ENCODE measurements at regions not wholly inside any gene's neighbourhood (a gene's known extent, or its start where the extent isn't known, plus 50 kb on each side); places are given as distances from the start of the nearest gene placed in this dataset.
"Not testable (repeated sequence)": the region's sequence is repeated elsewhere in the genome, so short reads cannot be mapped to it uniquely, and the experiment has no call there.

GRCh38 chr9:100739666-100740065, 161.8 kb downstream of the CAVIN4 start:
- no peak for ATAC-seq
- Histone ChIP-seq H3K9me3 (ENCODE audit: control insufficient read depth, low read length) (no peaks in the 10 kb centered on the region), H3K4me1 (ENCODE audit: control insufficient read depth, insufficient read depth, low read length) (no peaks in the 10 kb centered on the region), H3K27me3 (ENCODE audit: control insufficient read depth, insufficient read depth) (no peaks in the 10 kb centered on the region), H3K27ac (ENCODE audit: low read length) (no peak overlapping the region), H3K4me3 (ENCODE audit: low read length) (no peak overlapping the region)
- intact Hi-C loops (cut with DNase I) = no loop called here
- 79% methylated on average over 5 of the region's 5 CpGs for WGBS
- no peak for DNase-seq

GRCh38 chr9:100748930-100749329, 171.1 kb downstream of the CAVIN4 start:
- H3K4me3 ChIP-seq (ENCODE audit: low read length); H3K4me1 ChIP-seq (ENCODE audit: control insufficient read depth, insufficient read depth, low read length); H3K27ac ChIP-seq (ENCODE audit: low read length); H3K27me3 ChIP-seq (ENCODE audit: control insufficient read depth, insufficient read depth); DNase-seq; H3K9me3 ChIP-seq (ENCODE audit: control insufficient read depth, low read length); intact Hi-C loops (cut with DNase I); ATAC-seq: not testable (repeated sequence)
- WGBS = 72% methylated on average over 4 of the region's 4 CpGs

GRCh38 chr9:100756217-100756616, 178.3 kb downstream of the CAVIN4 start:
- DNase-seq (no peak), ATAC-seq (no peak)
- Histone ChIP-seq H3K4me3 (ENCODE audit: low read length) (no peak overlapping the region), H3K9me3 (ENCODE audit: control insufficient read depth, low read length) (no peaks in the 10 kb centered on the region), H3K27ac (ENCODE audit: low read length) (no peak overlapping the region), H3K27me3 (ENCODE audit: control insufficient read depth, insufficient read depth) (no peaks in the 10 kb centered on the region), H3K4me1 (ENCODE audit: control insufficient read depth, insufficient read depth, low read length) (no peaks in the 10 kb centered on the region)
- intact Hi-C loops (cut with DNase I) = no loop called here
- 48% methylated on average over 2 of the region's 2 CpGs for WGBS

GRCh38 chr9:100759215-100759614, 181.3 kb downstream of the CAVIN4 start:
- no peaks in the 10 kb centered on the region for H3K4me1 ChIP-seq (ENCODE audit: control insufficient read depth, insufficient read depth, low read length)
- DNase-seq = no peak
- no peak for ATAC-seq
- H3K9me3 ChIP-seq (ENCODE audit: control insufficient read depth, low read length) = no peaks in the 10 kb centered on the region
- no peak overlapping the region for H3K27ac ChIP-seq (ENCODE audit: low read length)
- H3K4me3 ChIP-seq (ENCODE audit: low read length) = no peak overlapping the region
- 20% methylated on average over 3 of the region's 3 CpGs for WGBS
- H3K27me3 ChIP-seq (ENCODE audit: control insufficient read depth, insufficient read depth) = no peaks in the 10 kb centered on the region
- intact Hi-C loops (cut with DNase I) = no loop called here

GRCh38 chr9:100761276-100761802, 183.5 kb downstream of the CAVIN4 start:
- ATAC-seq = no peak
- intact Hi-C loops (cut with DNase I) = no loop called here
- Histone ChIP-seq H3K4me3 (ENCODE audit: low read length) (no peak overlapping the region), H3K9me3 (ENCODE audit: control insufficient read depth, low read length) (no peaks in the 10 kb centered on the region), H3K4me1 (ENCODE audit: control insufficient read depth, insufficient read depth, low read length) (no peaks in the 10 kb centered on the region), H3K27me3 (ENCODE audit: control insufficient read depth, insufficient read depth) (no peaks in the 10 kb centered on the region), H3K27ac (ENCODE audit: low read length) (no peak overlapping the region)
- DNase-seq = no peak
- WGBS = 14% methylated on average over 1 of the region's 1 CpG

DNA sequence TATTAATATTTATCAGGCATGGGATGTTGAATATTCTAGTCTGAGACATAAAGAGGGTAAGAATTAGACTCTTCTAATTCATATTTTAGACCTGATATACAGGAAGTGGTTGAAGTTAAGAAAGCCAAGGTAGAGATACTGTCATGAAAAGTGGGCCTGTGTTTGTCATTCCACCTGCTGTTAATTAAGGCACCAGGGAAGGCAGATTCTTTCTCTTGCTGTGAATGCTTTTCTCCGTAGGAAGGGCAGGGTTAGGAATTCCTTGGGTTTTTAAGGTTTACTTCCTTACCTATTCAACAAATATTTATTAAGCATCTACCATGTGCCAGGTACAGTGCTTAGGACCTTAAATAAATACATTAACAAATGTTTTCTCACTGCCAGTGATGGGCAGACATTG, 196.4 kb downstream of the CAVIN4 start:
- intact Hi-C loops (cut with DNase I) = no loop called here
- H3K27ac ChIP-seq (ENCODE audit: low read length) = no peak overlapping the region
- no peaks in the 10 kb centered on the region for H3K27me3 ChIP-seq (ENCODE audit: control insufficient read depth, insufficient read depth)
- H3K4me3 ChIP-seq (ENCODE audit: low read length) = no peak overlapping the region
- H3K4me1 ChIP-seq (ENCODE audit: control insufficient read depth, insufficient read depth, low read length) = no peaks in the 10 kb centered on the region
- no peaks in the 10 kb centered on the region for H3K9me3 ChIP-seq (ENCODE audit: control insufficient read depth, low read length)
- no peak for ATAC-seq
- no peak for DNase-seq
- WGBS = 26% methylated on average over 1 of the region's 1 CpG

DNA sequence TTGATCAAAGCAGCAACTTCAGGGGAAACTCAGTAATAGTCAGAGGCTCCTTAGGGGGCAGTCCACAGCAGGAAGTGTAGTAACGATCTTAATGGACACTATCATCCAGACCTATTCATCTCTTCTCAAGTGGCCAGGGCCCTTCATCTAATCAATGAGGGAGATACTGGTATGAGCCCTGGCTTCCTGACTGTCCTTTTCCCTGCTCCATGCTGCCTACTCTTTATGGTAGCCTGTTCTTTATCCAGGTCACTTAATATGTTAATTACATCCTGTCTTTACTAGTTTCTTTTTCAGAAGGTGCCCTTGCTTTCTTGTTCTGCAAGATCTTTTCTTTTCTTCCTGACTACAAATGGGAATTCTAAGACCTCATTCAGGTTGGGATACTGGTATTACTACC, 197.1 kb downstream of the CAVIN4 start:
- H3K27me3 ChIP-seq (ENCODE audit: control insufficient read depth, insufficient read depth) = no peaks in the 10 kb centered on the region
- no peaks in the 10 kb centered on the region for H3K4me1 ChIP-seq (ENCODE audit: control insufficient read depth, insufficient read depth, low read length)
- 9% methylated on average over 1 of the region's 1 CpG for WGBS
- intact Hi-C loops (cut with DNase I) = no loop called here
- no peak overlapping the region for H3K27ac ChIP-seq (ENCODE audit: low read length)
- no peak overlapping the region for H3K4me3 ChIP-seq (ENCODE audit: low read length)
- ATAC-seq (no peak), DNase-seq (no peak)
- H3K9me3 ChIP-seq (ENCODE audit: control insufficient read depth, low read length) = no peaks in the 10 kb centered on the region

DNA sequence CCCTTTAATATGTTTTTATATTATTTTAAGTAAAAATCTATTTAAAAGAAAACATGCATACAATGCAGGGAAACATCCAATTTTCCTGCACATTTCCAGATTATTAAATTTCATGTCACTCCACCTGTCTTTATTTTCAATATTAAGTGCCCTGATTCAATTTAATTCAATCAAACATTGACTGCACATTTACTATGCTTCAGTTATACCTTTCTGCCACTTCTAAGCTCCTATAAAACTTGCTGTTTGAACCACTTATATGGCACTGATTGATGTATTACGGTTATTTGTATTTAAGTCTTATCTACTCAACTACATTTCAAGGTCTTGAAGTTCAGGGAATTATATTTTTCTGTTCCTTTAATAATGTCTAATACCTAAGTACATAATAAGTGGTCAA, 198.0 kb downstream of the CAVIN4 start:
- H3K4me1 ChIP-seq (ENCODE audit: control insufficient read depth, insufficient read depth, low read length) = no peaks in the 10 kb centered on the region
- no peak for ATAC-seq
- H3K27ac ChIP-seq (ENCODE audit: low read length) = no peak overlapping the region
- WGBS = 85% methylated on average over 1 of the region's 1 CpG
- H3K27me3 ChIP-seq (ENCODE audit: control insufficient read depth, insufficient read depth) = no peaks in the 10 kb centered on the region
- DNase-seq = no peak
- H3K9me3 ChIP-seq (ENCODE audit: control insufficient read depth, low read length) = no peaks in the 10 kb centered on the region
- intact Hi-C loops (cut with DNase I) = no loop called here
- no peak overlapping the region for H3K4me3 ChIP-seq (ENCODE audit: low read length)

- intact Hi-C loops (cut with DNase I) = no loop called here
- no peak for DNase-seq
- no peaks in the 10 kb centered on the region for H3K4me1 ChIP-seq (ENCODE audit: control insufficient read depth, insufficient read depth, low read length)
Measured at GRCh38 chr9:100784755-100785154, 206.9 kb downstream of the CAVIN4 start.

DNA sequence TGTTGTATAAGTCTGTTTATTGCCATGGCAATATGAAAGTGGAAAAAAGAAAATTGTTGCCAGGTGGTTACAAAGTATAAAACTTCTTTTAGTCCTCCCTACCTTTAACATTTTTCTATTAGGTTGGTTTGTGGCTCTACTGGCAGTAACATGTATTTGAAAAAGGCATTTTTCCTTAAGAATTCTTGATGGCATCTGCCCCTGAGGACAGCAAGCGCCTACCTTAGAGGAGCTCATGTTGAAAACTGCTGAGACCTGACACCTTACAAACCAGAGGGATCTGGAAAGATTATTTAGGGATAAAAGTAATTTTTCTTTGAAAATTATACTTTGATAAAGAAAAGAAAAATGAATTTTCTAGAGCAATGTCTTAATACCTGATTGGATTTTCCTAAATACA, 208.1 kb downstream of the CAVIN4 start:
- Histone ChIP-seq H3K27me3 (ENCODE audit: control insufficient read depth, insufficient read depth) (no peaks in the 10 kb centered on the region), H3K27ac (ENCODE audit: low read length) (no peak overlapping the region), H3K4me3 (ENCODE audit: low read length) (no peak overlapping the region), H3K9me3 (ENCODE audit: control insufficient read depth, low read length) (no peaks in the 10 kb centered on the region), H3K4me1 (ENCODE audit: control insufficient read depth, insufficient read depth, low read length) (no peaks in the 10 kb centered on the region)
- WGBS = 84% methylated on average over 1 of the region's 1 CpG
- intact Hi-C loops (cut with DNase I) = no loop called here
- no peak for ATAC-seq
- DNase-seq = no peak

More at GRCh38 chr9:100784755-100785154, 206.9 kb downstream of the CAVIN4 start:
- Histone ChIP-seq H3K9me3 (ENCODE audit: control insufficient read depth, low read length) (no peaks in the 10 kb centered on the region), H3K27ac (ENCODE audit: low read length) (no peak overlapping the region), H3K4me3 (ENCODE audit: low read length) (no peak overlapping the region), H3K27me3 (ENCODE audit: control insufficient read depth, insufficient read depth) (no peaks in the 10 kb centered on the region)
- WGBS = 60% methylated on average over 1 of the region's 1 CpG
- no peak for ATAC-seq

- Histone ChIP-seq H3K27me3 (ENCODE audit: control insufficient read depth, insufficient read depth) (no peaks in the 10 kb centered on the region), H3K4me1 (ENCODE audit: control insufficient read depth, insufficient read depth, low read length) (no peaks in the 10 kb centered on the region), H3K27ac (ENCODE audit: low read length) (no peak overlapping the region), H3K9me3 (ENCODE audit: control insufficient read depth, low read length) (no peaks in the 10 kb centered on the region), H3K4me3 (ENCODE audit: low read length) (no peak overlapping the region)
- no peak for DNase-seq
- intact Hi-C loops (cut with DNase I) = no loop called here
- WGBS = 85% methylated on average over 5 of the region's 5 CpGs
- no peak for ATAC-seq
Measured at GRCh38 chr9:100794738-100795269, 216.9 kb downstream of the CAVIN4 start.

DNA sequence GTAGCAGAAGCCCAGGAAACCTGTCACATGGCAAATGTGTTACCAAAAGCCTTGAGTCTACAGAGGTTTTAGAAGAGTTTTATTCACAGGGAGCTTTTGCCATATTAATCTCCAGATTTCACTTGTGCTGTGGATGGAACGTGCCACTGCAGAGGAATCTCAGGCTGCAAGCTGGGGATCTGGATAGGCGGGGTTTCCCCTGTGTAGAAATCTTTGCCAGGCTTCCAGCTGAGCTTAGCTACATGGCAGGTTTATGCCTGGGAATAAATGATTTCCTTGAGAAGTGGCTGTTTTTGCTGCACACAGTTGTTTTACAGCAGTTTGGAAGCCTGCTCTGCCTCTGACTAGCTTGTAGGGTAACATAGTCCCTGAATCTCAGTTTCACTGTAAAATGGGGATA, 224.6 kb upstream of the PLPPR1 start:
- no peaks in the 10 kb centered on the region for H3K9me3 ChIP-seq (ENCODE audit: control insufficient read depth, low read length)
- intact Hi-C loops (cut with DNase I) = no loop called here
- H3K4me3 ChIP-seq (ENCODE audit: low read length) = no peak overlapping the region
- ATAC-seq (no peak), DNase-seq (no peak)
- no peaks in the 10 kb centered on the region for H3K4me1 ChIP-seq (ENCODE audit: control insufficient read depth, insufficient read depth, low read length)
- H3K27me3 ChIP-seq (ENCODE audit: control insufficient read depth, insufficient read depth) = no peaks in the 10 kb centered on the region
- no peak overlapping the region for H3K27ac ChIP-seq (ENCODE audit: low read length)
- WGBS = 48% methylated on average over 2 of the region's 2 CpGs
